GM12878 (cell line): ENCODE measurements at regions not wholly inside any gene's neighbourhood (a gene's known extent, or its start where the extent isn't known, plus 50 kb on each side); places are given as distances from the start of the nearest gene placed in this dataset.

Experiments
- ATF7 ChIP-seq: fragments of 450-650 bp; IDR thresholded peaks from 2 replicates; pipeline ENCODE4 v1.6.1; 2016; ENCODE audit warnings: low read depth, mild to moderate bottlenecking
- BRCA1 ChIP-seq: IDR thresholded peaks from 2 replicates; pipeline ENCODE4 v1.6.1; 2011; ENCODE audit warnings: low read depth, low read length, improper control_type of control experiment
- EP300 ChIP-seq, 2 experiments: fragments of 150-350 bp in 1 of 2; IDR thresholded peaks; 2 replicates each; pipeline ENCODE4 v1.6.1; 2011 to 2012; ENCODE audit warnings: low read depth in 2 of 2, low read length in 2 of 2, borderline replicate concordance in 1 of 2, improper control_type of control experiment in 1 of 2, inconsistent platforms in 1 of 2; ENCODE audit not compliant: control insufficient read depth in 1 of 2
- POLR2A ChIP-seq: IDR thresholded peaks from 2 replicates; pipeline ENCODE4 v1.6.1; 2011; ENCODE audit warnings: low read depth, mild to moderate bottlenecking, low read length
- SREBF1 ChIP-seq: IDR thresholded peaks from 2 replicates; pipeline ENCODE4 v1.6.1; 2012; ENCODE audit warnings: mild to moderate bottlenecking, low read length
- TF ChIP-seq, protein P1 (sequence below), 3 experiments: IDR thresholded peaks in 2 of 3; conservative IDR thresholded peaks in 1 of 3; 2 replicates each; pipeline ENCODE4 v1.5.1; 2011; ENCODE audit warnings: low read depth in 3 of 3, low read length in 3 of 3, mild to moderate bottlenecking in 3 of 3, control low read depth in 2 of 3, moderate library complexity in 2 of 3, inconsistent platforms in 1 of 3, mixed read lengths in 1 of 3; ENCODE audit not compliant: control insufficient read depth in 2 of 3, insufficient read depth in 1 of 3; ENCODE audit errors: extremely low read depth in 1 of 3

DNA sequence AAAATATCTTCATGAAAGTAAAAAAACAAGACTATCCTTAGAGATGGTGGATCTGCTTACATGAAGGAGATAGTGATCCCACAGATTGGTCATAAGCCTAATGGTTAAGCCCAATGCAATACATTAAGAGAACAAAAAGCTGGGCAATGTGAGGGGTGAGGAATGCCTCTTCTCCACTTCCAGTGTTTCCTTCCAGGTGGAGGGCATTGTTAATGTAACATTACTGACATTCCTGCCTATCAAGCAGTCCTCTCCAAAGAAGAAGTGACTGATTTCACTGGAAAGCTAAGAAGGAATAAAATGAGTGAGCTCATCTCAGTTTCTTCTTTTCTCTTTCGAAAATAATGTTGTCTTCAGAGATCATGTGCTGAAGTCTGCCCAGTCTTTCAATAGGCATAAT, 207.8 kb downstream of the RAB38 start:
- TF ChIP-seq, protein P1, sequence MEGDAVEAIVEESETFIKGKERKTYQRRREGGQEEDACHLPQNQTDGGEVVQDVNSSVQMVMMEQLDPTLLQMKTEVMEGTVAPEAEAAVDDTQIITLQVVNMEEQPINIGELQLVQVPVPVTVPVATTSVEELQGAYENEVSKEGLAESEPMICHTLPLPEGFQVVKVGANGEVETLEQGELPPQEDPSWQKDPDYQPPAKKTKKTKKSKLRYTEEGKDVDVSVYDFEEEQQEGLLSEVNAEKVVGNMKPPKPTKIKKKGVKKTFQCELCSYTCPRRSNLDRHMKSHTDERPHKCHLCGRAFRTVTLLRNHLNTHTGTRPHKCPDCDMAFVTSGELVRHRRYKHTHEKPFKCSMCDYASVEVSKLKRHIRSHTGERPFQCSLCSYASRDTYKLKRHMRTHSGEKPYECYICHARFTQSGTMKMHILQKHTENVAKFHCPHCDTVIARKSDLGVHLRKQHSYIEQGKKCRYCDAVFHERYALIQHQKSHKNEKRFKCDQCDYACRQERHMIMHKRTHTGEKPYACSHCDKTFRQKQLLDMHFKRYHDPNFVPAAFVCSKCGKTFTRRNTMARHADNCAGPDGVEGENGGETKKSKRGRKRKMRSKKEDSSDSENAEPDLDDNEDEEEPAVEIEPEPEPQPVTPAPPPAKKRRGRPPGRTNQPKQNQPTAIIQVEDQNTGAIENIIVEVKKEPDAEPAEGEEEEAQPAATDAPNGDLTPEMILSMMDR (IDR thresholded peaks at IDR 0.05 in 2 of 3, conservative IDR thresholded peaks at IDR 0.05 in 1 of 3; ENCODE audit: control insufficient read depth in 2 of 3, extremely low read depth in 1 of 3, insufficient read depth in 1 of 3, low read depth in 3 of 3, low read length in 3 of 3) = no peak
- TF ChIP-seq BRCA1 (no peak), EP300 (IDR thresholded peaks at IDR 0.05; ENCODE audit: borderline replicate concordance in 1 of 2, control insufficient read depth in 1 of 2, low read depth in 2 of 2, low read length in 2 of 2) (no peak), ATF7 (no peak), SREBF1 (no peak), POLR2A (no peak)
